Endothelial cell of umbilical vein (primary cell): ENCODE measurements at regions not wholly inside any gene's neighbourhood (a gene's known extent, or its start where the extent isn't known, plus 50 kb on each side); places are given as distances from the start of the nearest gene placed in this dataset.

ENCODE experiments used
- BruUV-seq: library from RNA; stranded (reverse); fragments of 400-500 nt; replicated peaks from 2 replicates; lab custom pipeline; 2021; lab: Mats Ljungman, UMichigan
- CTCF ChIA-PET: fragments of 300-600, 350-600 bp; sonication (Branson Sonifier 250); formaldehyde crosslinking; loops from one replicate; lab custom pipeline; 2021; ENCODE audit warnings: antibody characterized with exemption, inconsistent platforms; lab: Charles Lee
- POLR2A ChIA-PET: fragments of 300-600, 350-600 bp; sonication (Branson Sonifier 250); formaldehyde crosslinking; loops from one replicate; lab custom pipeline; 2021; ENCODE audit warnings: antibody characterized with exemption, inconsistent platforms; lab: Charles Lee
- DNase-seq: peaks from one replicate; pipeline ENCODE4 v3.0.0-alpha.2; 2011; ENCODE audit warnings: low read depth, low spot score
- FAIRE-seq: peaks from 2 replicates; lab custom pipeline; 2011; peaks lifted over from hg19 to GRCh38; lab: Jason Lieb, UNC
- H2AFZ ChIP-seq: 2 replicates; pipeline ENCODE4 v1.6.0; 2012; ENCODE audit warnings: low read depth, low read length, control low read depth, inconsistent platforms
- H3K27ac ChIP-seq: 2 replicates; pipeline ENCODE4 v1.5.1; 2011; ENCODE audit warnings: low read depth, mild to moderate bottlenecking, control low read depth, low read length, moderate library complexity; ENCODE audit not compliant: insufficient read depth
- H3K27me3 ChIP-seq, 2 experiments: 2 replicates each; pipeline versions ENCODE4 v1.6.0 to v1.6.1; 2011; ENCODE audit warnings: low read length in 2 of 2, mixed read lengths in 1 of 2; ENCODE audit not compliant: control insufficient read depth in 2 of 2, insufficient read depth in 2 of 2
- H3K36me3 ChIP-seq, 2 experiments: 2 replicates in 1 of 2; 3 replicates in 1 of 2; pipeline ENCODE4 v1.5.1; 2011; ENCODE audit warnings: low read length in 2 of 2, mild to moderate bottlenecking in 1 of 2, moderate library complexity in 1 of 2; ENCODE audit not compliant: control insufficient read depth in 2 of 2, insufficient read depth in 2 of 2; ENCODE audit errors: extremely low read depth in 1 of 2
- H3K4me1 ChIP-seq: 3 replicates; pipeline ENCODE4 v1.5.1; 2011; ENCODE audit warnings: mild to moderate bottlenecking, low read length; ENCODE audit not compliant: control insufficient read depth, insufficient read depth; ENCODE audit errors: extremely low read depth
- H3K4me2 ChIP-seq: 2 replicates; pipeline ENCODE4 v1.6.1; 2011; ENCODE audit warnings: low read length, control low read depth, mixed read lengths; ENCODE audit not compliant: insufficient read depth
- H3K4me3 ChIP-seq, 3 experiments: fragments of 200-600 bp in 1 of 3; sonication (generic), shearing (Covaris generic) in 1 of 3; replicated peaks in 1 of 3; 2 replicates each; pipeline ENCODE4 v1.5.1; 2011 to 2016; ENCODE audit warnings: control low read depth in 3 of 3, low read length in 3 of 3, mild to moderate bottlenecking in 2 of 3, inconsistent platforms in 1 of 3, low read depth in 1 of 3, moderate library complexity in 1 of 3; ENCODE audit not compliant: insufficient read depth in 1 of 3
- H3K79me2 ChIP-seq: 2 replicates; pipeline ENCODE4 v1.6.0; 2012; ENCODE audit warnings: low read length, inconsistent platforms; ENCODE audit not compliant: control insufficient read depth, insufficient read depth
- H3K9ac ChIP-seq: replicated peaks from 2 replicates; pipeline ENCODE3; 2011; ENCODE audit warnings: low read length, control low read depth; ENCODE audit not compliant: insufficient read depth; ENCODE audit errors: extremely low read depth
- H3K9me1 ChIP-seq: replicated peaks from 3 replicates; pipeline ENCODE4 v1.6.0; 2011; ENCODE audit warnings: mild to moderate bottlenecking, low read length; ENCODE audit not compliant: control insufficient read depth, insufficient read depth; ENCODE audit errors: extremely low read depth
- H3K9me3 ChIP-seq: replicated peaks from 2 replicates; pipeline ENCODE4 v1.5.1; 2012; ENCODE audit warnings: low read length, inconsistent platforms; ENCODE audit not compliant: control insufficient read depth, insufficient read depth
- H4K20me1 ChIP-seq: replicated peaks from 2 replicates; pipeline ENCODE3; 2011; ENCODE audit warnings: mild to moderate bottlenecking, low read length; ENCODE audit not compliant: control insufficient read depth, insufficient read depth; ENCODE audit errors: extremely low read depth
- CTCF ChIP-seq, 2 donors: IDR thresholded peaks; 1 replicate in 1 of 2; 2 replicates in 1 of 2; pipeline ENCODE4 v1.5.1; 2011; ENCODE audit warnings: low read length in 2 of 2, mild to moderate bottlenecking in 2 of 2, moderate library complexity in 2 of 2, control low read depth in 1 of 2, inconsistent platforms in 1 of 2, low read depth in 1 of 2; ENCODE audit not compliant: insufficient read depth in 1 of 2; ENCODE audit errors: extremely low read depth in 1 of 2
- EZH2 ChIP-seq: IDR thresholded peaks from 2 replicates; pipeline ENCODE4 v1.6.1; 2012; ENCODE audit warnings: borderline replicate concordance, low read depth, mild to moderate bottlenecking, moderate library complexity, low read length, inconsistent platforms; ENCODE audit not compliant: severe bottlenecking
- FOS ChIP-seq: IDR thresholded peaks from 2 replicates; pipeline ENCODE4 v1.6.1; 2011; ENCODE audit warnings: mild to moderate bottlenecking, low read length, moderate library complexity, borderline replicate concordance; ENCODE audit not compliant: insufficient read depth
- GATA2 ChIP-seq: IDR thresholded peaks from 2 replicates; pipeline ENCODE4 v1.7.0; 2011; ENCODE audit warnings: low read depth, mild to moderate bottlenecking, moderate library complexity, mixed read lengths, low read length; ENCODE audit not compliant: insufficient read length, insufficient read depth
- JUN ChIP-seq: IDR thresholded peaks from 2 replicates; pipeline ENCODE4 v1.6.1; 2011; ENCODE audit warnings: borderline replicate concordance, low read depth; ENCODE audit not compliant: insufficient read length, insufficient read depth
- MAX ChIP-seq: IDR thresholded peaks from 2 replicates; pipeline ENCODE4 v1.6.1; 2011; ENCODE audit not compliant: insufficient read depth, insufficient read length
- MYC ChIP-seq: IDR thresholded peaks from one replicate; pipeline ENCODE4 v1.6.1; 2011; ENCODE audit warnings: mild to moderate bottlenecking, low read depth, low read length
- POLR2A ChIP-seq: IDR thresholded peaks from 2 replicates; pipeline ENCODE4 v1.6.1; 2012; ENCODE audit warnings: low read depth, mild to moderate bottlenecking, control low read depth, low read length
- POLR2AphosphoS5 ChIP-seq: IDR thresholded peaks from 2 replicates; pipeline ENCODE4 v1.6.1; 2012; ENCODE audit warnings: low read depth, mild to moderate bottlenecking, control low read depth, low read length, moderate library complexity; ENCODE audit not compliant: insufficient read depth
- dilution Hi-C: fragments of 300-500 bp; cut with MboI; formaldehyde crosslinking; loops from one replicate; pipeline ENCODE4 v1.15.0; 2019; ENCODE audit warnings: low sequenced_read_pairs; ENCODE audit not compliant: extremely low pct_ligation_motif_present
- intact Hi-C: fragments of 100-400 bp; cut with micrococcal nuclease; formaldehyde crosslinking; loops from one replicate; pipeline ENCODE4 v1.10.0; 2022

- FAIRE-seq (no peak), DNase-seq (no peak)
- Histone ChIP-seq H3K4me1 (no peaks in the 10 kb centered on the region), H3K9me3 (peaks cover 4% of the 10 kb centered on the region), H3K4me2 (no peak overlapping the region), H3K9me1 (no peaks in the 10 kb centered on the region), H3K9ac (no peak overlapping the region), H3K27me3 (no peaks in the 10 kb centered on the region), H3K27ac (no peak overlapping the region), H3K4me3 (no peak overlapping the region), H4K20me1 (no peaks in the 10 kb centered on the region), H3K36me3 (no peaks in the 10 kb centered on the region), H2AFZ (no peak overlapping the region), H3K79me2 (no peaks in the 10 kb centered on the region)
- POLR2A ChIA-PET, result no interaction called here
- TF ChIP-seq POLR2AphosphoS5 (no peak), FOS (no peak), POLR2A (no peak), MYC (no peak), JUN (no peak), GATA2 (no peak), EZH2 (no peak), CTCF (IDR thresholded peaks at IDR 0.05; ENCODE audit: extremely low read depth in 1 of 2, insufficient read depth in 1 of 2, low read depth in 1 of 2, low read length in 2 of 2) (no peak), MAX (no peak)
- intact Hi-C loops, result no loop called here
- CTCF ChIA-PET, result no interaction called here
- BruUV-seq, result no TSS peak
- dilution Hi-C loops, result no loop called here
Measured at GRCh38 chr4:62455871-62456270, 1255.7 kb downstream of the ADGRL3 start.
